GM18505 (cell line): ENCODE measurements at regions not wholly inside any gene's neighbourhood (a gene's known extent, or its start where the extent isn't known, plus 50 kb on each side); places are given as distances from the start of the nearest gene placed in this dataset.
"Not testable (repeated sequence)": the region's sequence is repeated elsewhere in the genome, so short reads cannot be mapped to it uniquely, and the experiment has no call there.

ENCODE experiments used
- ATAC-seq: cut with Tn5 transposase; IDR thresholded peaks from one replicate; pipeline ENCODE4 v1.9.1; 2021; ENCODE audit not compliant: unreplicated experiment
- POLR2A ChIP-seq: IDR thresholded peaks from 4 replicates; pipeline ENCODE4 v1.6.1; 2011; ENCODE audit warnings: borderline replicate concordance; ENCODE audit not compliant: insufficient read depth, insufficient read length; ENCODE audit errors: extremely low read depth

- TF ChIP-seq POLR2A: no peak
These were observed 276.7 kb downstream of the PLK2 start for GRCh38 chr5:58183078-58183785.

DNA sequence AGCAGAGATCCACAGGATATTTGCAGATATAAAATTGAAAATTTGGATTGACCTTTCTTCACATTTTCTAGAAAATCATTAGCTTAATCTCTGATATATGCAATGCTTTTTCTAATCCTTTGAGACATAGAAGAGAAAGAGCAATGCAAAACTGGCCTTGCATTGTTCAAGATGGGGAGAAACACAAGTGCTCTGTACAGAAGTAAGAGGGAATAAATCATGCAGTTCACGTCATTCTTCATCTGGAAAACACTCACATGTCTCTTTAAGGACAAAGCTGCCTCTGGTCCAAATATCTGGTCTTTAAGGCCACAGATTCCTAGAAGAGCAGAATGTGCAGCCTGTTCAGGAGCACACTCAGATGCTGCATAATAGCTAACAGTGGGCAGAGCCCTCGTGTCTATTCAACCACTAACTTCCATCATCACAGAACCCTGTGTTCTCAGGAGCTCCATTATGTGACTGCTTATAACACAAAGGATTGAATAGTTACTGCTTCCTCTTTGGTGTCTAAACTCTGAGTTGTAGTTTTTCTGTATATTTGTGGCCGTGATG is 277.5 kb downstream of the PLK2 start:
- TF ChIP-seq POLR2A: no peak
- no peak for ATAC-seq

More at GRCh38 chr5:58183078-58183785, 276.7 kb downstream of the PLK2 start:
- no peak for ATAC-seq

DNA sequence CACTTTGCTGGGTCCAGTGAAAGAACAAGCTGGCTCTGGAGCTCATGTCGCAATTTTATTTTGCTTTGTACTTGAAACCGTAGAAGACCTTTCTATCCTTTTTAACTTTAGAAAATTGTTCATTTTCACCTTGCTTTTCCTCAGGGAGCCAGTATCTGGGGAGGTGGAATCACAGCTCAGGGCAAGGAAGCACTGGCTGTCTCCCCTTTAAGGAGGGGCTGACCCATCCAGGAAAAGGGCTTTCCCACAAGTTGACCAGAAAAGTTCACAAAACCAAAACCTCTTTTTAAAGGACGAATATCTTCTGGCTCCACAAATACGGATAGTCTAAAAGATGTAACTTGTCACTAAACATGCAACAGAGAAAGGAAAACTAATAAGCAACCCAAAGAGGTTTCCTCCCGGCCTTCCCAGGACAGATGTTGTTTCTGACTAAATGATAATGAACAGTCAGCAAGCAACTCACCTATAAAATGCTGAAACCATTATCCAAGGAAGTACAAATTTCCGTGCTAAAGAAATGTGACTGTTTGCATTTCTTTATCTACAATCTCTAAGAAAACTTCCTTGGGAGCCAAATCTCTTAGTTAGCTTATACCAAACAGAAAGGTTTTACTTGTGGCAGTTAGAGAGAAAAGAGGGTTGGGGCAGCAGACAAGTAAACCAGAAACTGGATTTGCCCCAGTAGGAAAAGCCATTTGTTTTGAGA is 278.2 kb downstream of the PLK2 start:
- no peak for ATAC-seq
- TF ChIP-seq POLR2A: no peak

DNA sequence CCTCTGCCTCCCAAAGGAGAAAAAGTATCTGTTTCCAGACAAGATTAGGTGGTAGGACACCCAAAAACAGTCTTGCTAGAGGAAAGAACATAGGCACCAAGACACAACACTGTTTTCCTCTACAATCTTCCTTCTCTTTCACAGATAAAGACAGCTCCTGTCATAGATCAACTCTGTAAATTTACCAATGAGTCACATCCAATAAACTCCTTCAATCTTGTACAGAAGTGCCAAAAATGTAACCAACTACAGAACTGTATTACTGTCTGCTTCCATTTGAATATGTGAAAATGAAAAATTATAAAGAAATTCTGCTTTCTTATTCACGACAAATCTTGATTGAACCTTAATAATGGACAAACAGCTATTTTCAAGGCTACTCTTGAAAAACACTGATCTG is 286.9 kb downstream of the PLK2 start:
- no peak for ATAC-seq

GRCh38 chr5:58165152-58165551 is 294.7 kb downstream of the PLK2 start:
- TF ChIP-seq POLR2A: no peak
- ATAC-seq: no peak

More for the DNA sequence above, 286.9 kb downstream of the PLK2 start:
- no peak for TF ChIP-seq POLR2A

GRCh38 chr5:58161889-58162288 is 298.0 kb downstream of the PLK2 start:
- ATAC-seq: not testable (repeated sequence)

GRCh38 chr5:58156973-58157701 is 302.7 kb downstream of the PLK2 start:
- TF ChIP-seq POLR2A: no peak

DNA sequence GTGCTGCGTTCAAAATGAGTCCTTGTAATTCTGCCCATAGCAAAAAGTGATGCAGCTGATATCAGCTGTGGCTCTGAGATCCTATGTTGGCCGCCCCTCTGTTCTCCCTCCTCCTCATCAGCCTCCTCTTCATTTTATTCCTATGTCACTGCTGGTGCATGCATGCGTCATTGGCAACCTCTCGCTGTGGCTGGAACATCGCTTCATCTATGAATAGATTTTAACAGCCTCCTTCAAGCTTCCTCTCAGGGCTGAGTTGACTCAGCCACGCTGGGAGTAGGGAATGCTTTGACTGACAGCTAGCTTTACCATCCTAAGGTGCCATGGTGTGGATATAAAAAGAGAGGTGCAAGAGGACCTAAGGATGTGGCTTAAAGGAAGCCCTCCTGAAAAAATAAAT is 303.5 kb downstream of the PLK2 start:
- TF ChIP-seq POLR2A: no peak
- ATAC-seq: no peak

More at GRCh38 chr5:58156973-58157701, 302.7 kb downstream of the PLK2 start:
- peak; percentile 59 for ATAC-seq

GRCh38 chr5:58153255-58153654 is 306.6 kb downstream of the PLK2 start:
- ATAC-seq: no peak
- no peak for TF ChIP-seq POLR2A

DNA sequence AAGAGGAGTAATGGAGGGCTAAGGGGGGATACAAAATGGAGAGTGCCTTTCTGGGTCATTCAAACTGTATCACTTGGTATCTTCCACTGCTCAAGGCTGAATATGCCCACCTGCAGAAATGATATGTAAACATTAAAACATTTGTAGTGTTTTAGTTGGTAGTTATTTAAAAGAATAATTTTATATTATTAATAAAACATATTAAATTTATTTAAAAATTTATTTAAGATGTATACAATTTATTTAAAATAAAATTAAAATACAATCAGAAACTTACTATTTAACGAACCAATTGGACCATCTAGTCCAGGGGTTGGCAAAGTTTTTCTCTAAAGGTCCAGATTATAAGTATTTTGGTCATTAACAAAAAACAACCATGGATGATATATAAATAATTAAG is 308.5 kb downstream of the PLK2 start:
- no peak for ATAC-seq
- TF ChIP-seq POLR2A: no peak

GRCh38 chr5:58150926-58151325 is 309.0 kb downstream of the PLK2 start:
- no peak for TF ChIP-seq POLR2A
- no peak for ATAC-seq

- ATAC-seq: no peak
These were observed 310.1 kb downstream of the PLK2 start for GRCh38 chr5:58149746-58150145.

DNA sequence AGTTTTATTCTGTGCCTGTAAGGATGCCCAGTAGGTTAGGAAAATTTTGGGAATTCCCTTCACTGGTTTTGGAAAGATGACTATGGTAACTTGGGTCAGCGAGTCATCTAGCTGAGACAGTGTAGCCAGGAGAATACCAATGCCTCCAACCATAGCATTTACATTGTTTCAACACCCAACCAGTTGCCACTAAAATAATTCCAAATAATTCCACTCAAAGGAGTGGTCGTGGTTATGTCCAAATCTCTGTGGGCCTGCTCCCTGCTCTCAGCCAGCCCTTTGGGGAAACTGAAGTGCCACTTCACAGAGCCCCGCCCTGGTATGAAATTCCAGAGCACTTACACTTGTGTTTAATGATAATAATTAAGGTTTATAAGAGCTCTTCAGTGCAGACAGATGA is 310.5 kb downstream of the PLK2 start:
- no peak for ATAC-seq
- no peak for TF ChIP-seq POLR2A

More at GRCh38 chr5:58149746-58150145, 310.1 kb downstream of the PLK2 start:
- no peak for TF ChIP-seq POLR2A
